ENCODE measurements at regions not wholly inside any gene's neighbourhood (a gene's known extent, or its start where the extent isn't known, plus 50 kb on each side); places are given as distances from the start of the nearest gene placed in this dataset.

DNA sequence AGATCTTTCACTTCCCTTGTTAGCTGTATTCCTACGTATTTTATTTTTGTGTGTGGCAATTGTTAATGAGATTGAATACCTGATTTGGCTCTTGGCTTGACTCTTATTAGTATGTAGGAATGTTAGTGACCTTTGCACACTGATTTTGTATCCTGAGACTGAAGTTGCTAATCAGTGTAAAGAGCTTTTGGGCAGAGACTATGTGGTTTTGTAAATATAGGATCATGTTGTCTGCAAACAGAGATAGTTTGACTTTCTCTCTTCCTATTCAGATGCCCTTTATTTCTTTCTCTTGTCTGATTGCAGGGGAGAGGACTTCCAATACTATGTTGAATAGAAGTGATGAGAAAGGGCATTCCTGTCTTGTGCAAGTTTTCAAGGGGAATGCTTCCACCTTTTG, 160.3 kb upstream of the PCDH20 start:
- DNase-seq (ENCODE audit: insufficient read length, low spot score, missing footprints): no peak
- TF ChIP-seq, protein P1, sequence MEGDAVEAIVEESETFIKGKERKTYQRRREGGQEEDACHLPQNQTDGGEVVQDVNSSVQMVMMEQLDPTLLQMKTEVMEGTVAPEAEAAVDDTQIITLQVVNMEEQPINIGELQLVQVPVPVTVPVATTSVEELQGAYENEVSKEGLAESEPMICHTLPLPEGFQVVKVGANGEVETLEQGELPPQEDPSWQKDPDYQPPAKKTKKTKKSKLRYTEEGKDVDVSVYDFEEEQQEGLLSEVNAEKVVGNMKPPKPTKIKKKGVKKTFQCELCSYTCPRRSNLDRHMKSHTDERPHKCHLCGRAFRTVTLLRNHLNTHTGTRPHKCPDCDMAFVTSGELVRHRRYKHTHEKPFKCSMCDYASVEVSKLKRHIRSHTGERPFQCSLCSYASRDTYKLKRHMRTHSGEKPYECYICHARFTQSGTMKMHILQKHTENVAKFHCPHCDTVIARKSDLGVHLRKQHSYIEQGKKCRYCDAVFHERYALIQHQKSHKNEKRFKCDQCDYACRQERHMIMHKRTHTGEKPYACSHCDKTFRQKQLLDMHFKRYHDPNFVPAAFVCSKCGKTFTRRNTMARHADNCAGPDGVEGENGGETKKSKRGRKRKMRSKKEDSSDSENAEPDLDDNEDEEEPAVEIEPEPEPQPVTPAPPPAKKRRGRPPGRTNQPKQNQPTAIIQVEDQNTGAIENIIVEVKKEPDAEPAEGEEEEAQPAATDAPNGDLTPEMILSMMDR (IDR thresholded peaks at IDR 0.05; ENCODE audit: extremely low read depth, low read depth, low read length): no peak
- H3K9me3 ChIP-seq (ENCODE audit: low read depth, low read length): no peaks in the 10 kb centered on the region
- no peak overlapping the region for H2AFZ ChIP-seq (ENCODE audit: low read length)
- no peak overlapping the region for H3K27ac ChIP-seq (ENCODE audit: low read depth, low read length)
- H4K20me1 ChIP-seq (ENCODE audit: insufficient read depth, low read length): no peaks in the 10 kb centered on the region
- no peaks in the 10 kb centered on the region for H3K27me3 ChIP-seq (ENCODE audit: insufficient read depth, low read length)
- H3K4me3 ChIP-seq (ENCODE audit: insufficient read depth, low read length): no peak overlapping the region
- no peaks in the 10 kb centered on the region for H3K4me1 ChIP-seq (ENCODE audit: insufficient read depth, low read length)
- no peaks in the 10 kb centered on the region for H3K36me3 ChIP-seq (ENCODE audit: insufficient read depth, low read length)
- no peak overlapping the region for H3K4me2 ChIP-seq (ENCODE audit: insufficient read depth, low read length)
- H3K79me2 ChIP-seq (ENCODE audit: insufficient read depth, low read length): no peaks in the 10 kb centered on the region

DNA sequence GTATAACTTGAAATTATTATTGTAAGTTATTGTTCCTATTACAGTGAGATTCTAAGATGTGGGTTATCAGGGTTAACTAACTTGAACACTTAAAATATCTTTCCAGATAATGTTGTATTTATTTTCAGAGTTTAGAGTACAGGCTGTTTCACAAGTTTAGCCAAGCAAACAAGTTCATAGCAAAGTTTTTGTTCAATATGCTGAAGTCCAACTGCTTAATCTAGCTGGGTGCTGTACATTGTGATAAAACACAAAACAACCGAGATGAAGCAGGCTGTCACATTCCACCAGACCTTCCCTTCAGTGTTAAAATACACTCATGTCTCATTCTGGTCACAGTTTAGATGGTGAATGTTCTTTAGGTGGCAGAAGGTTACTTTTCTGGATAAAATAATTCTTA, 148.0 kb upstream of the PCDH20 start:
- Histone ChIP-seq H3K4me3 (ENCODE audit: insufficient read depth, low read length) (no peak overlapping the region), H3K36me3 (ENCODE audit: insufficient read depth, low read length) (no peaks in the 10 kb centered on the region), H3K27ac (ENCODE audit: low read depth, low read length) (no peak overlapping the region), H3K4me2 (ENCODE audit: insufficient read depth, low read length) (no peak overlapping the region), H2AFZ (ENCODE audit: low read length) (no peak overlapping the region), H4K20me1 (ENCODE audit: insufficient read depth, low read length) (no peaks in the 10 kb centered on the region), H3K27me3 (ENCODE audit: insufficient read depth, low read length) (no peaks in the 10 kb centered on the region), H3K4me1 (ENCODE audit: insufficient read depth, low read length) (no peaks in the 10 kb centered on the region), H3K79me2 (ENCODE audit: insufficient read depth, low read length) (no peaks in the 10 kb centered on the region), H3K9me3 (ENCODE audit: low read depth, low read length) (no peaks in the 10 kb centered on the region)
- TF ChIP-seq, protein P1 (IDR thresholded peaks at IDR 0.05; ENCODE audit: extremely low read depth, low read depth, low read length): no peak
- no peak for DNase-seq (ENCODE audit: insufficient read length, low spot score, missing footprints)

DNA sequence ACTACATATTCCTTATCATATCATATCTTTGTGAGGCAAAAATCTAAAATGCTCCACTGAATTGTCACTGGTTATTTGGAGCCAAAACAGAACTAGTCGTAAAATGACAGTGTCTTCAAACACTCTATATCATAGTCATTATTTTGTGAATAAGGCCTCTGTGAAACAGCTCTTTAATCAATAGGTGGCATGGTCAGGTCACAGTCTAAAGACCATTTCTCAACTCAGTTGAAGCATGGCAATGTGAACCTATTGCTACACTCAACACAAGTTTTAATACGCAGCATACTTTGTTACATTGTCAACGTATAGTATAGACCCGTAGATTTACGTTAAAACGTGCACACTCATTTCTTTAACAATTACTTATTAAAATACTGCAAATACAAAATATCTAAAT, 131.3 kb upstream of the PCDH20 start:
- no peaks in the 10 kb centered on the region for H4K20me1 ChIP-seq (ENCODE audit: insufficient read depth, low read length)
- no peak overlapping the region for H3K4me3 ChIP-seq (ENCODE audit: insufficient read depth, low read length)

DNA sequence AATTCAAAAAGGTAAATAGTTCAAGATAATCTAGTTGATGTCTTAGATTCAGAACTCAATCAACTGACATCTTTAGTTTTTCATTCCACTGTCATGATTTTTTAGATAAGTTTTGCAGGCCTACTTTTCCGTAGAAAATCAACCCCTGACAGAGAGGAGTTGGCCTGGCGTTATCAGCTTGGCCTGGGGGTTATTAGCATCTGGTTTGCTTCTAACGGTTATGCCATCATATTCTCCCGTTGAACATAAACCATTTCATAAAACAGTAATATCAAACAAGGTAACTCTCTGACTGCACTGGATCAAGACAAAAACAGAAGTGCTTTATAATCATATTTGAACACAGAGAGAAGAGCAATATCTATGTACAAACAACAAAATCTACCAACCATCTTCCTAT, 130.8 kb upstream of the PCDH20 start:
- H3K79me2 ChIP-seq (ENCODE audit: insufficient read depth, low read length): no peaks in the 10 kb centered on the region
- DNase-seq (ENCODE audit: insufficient read length, low spot score, missing footprints): no peak
- H2AFZ ChIP-seq (ENCODE audit: low read length): no peak overlapping the region
- H3K4me2 ChIP-seq (ENCODE audit: insufficient read depth, low read length): no peak overlapping the region
- no peaks in the 10 kb centered on the region for H3K27me3 ChIP-seq (ENCODE audit: insufficient read depth, low read length)
- TF ChIP-seq, protein P1 (IDR thresholded peaks at IDR 0.05; ENCODE audit: extremely low read depth, low read depth, low read length): no peak
- no peak overlapping the region for H3K27ac ChIP-seq (ENCODE audit: low read depth, low read length)
- H3K4me3 ChIP-seq (ENCODE audit: insufficient read depth, low read length): no peak overlapping the region
- H3K9me3 ChIP-seq (ENCODE audit: low read depth, low read length): no peaks in the 10 kb centered on the region
- no peaks in the 10 kb centered on the region for H4K20me1 ChIP-seq (ENCODE audit: insufficient read depth, low read length)
- H3K4me1 ChIP-seq (ENCODE audit: insufficient read depth, low read length): no peaks in the 10 kb centered on the region
- no peaks in the 10 kb centered on the region for H3K36me3 ChIP-seq (ENCODE audit: insufficient read depth, low read length)

More for the DNA sequence above, 131.3 kb upstream of the PCDH20 start:
- H3K36me3 ChIP-seq (ENCODE audit: insufficient read depth, low read length): no peaks in the 10 kb centered on the region
- DNase-seq (ENCODE audit: insufficient read length, low spot score, missing footprints): no peak
- no peaks in the 10 kb centered on the region for H3K27me3 ChIP-seq (ENCODE audit: insufficient read depth, low read length)
- H3K9me3 ChIP-seq (ENCODE audit: low read depth, low read length): no peaks in the 10 kb centered on the region
- H3K4me2 ChIP-seq (ENCODE audit: insufficient read depth, low read length): no peak overlapping the region
- H3K79me2 ChIP-seq (ENCODE audit: insufficient read depth, low read length): no peaks in the 10 kb centered on the region
- H3K4me1 ChIP-seq (ENCODE audit: insufficient read depth, low read length): no peaks in the 10 kb centered on the region
- TF ChIP-seq, protein P1 (IDR thresholded peaks at IDR 0.05; ENCODE audit: extremely low read depth, low read depth, low read length): no peak
- no peak overlapping the region for H2AFZ ChIP-seq (ENCODE audit: low read length)
- no peak overlapping the region for H3K27ac ChIP-seq (ENCODE audit: low read depth, low read length)

All from osteoblast (primary cell).